ENCODE measurements at regions not wholly inside any gene's neighbourhood (a gene's known extent, or its start where the extent isn't known, plus 50 kb on each side); places are given as distances from the start of the nearest gene placed in this dataset.

GRCh38 chr4:147340111-147340510 lies 140.8 kb upstream of the EDNRA start (continued):
- TF ChIP-seq EP300 (IDR thresholded peaks at IDR 0.05; ENCODE audit: borderline replicate concordance in 1 of 2, low read depth in 2 of 2, low read length in 2 of 2) (no peak), BACH1 (IDR thresholded peaks at IDR 0.05; ENCODE audit: low read length) (no peak), TAF7 (optimal IDR thresholded peaks at IDR 0.05; ENCODE audit: borderline replicate concordance, low read depth, low read length) (no peak), KDM5A (IDR thresholded peaks at IDR 0.05; ENCODE audit: low read length) (no peak), EGR1 (IDR thresholded peaks at IDR 0.05; ENCODE audit: borderline replicate concordance, low read depth, low read length) (no peak), KDM1A (IDR thresholded peaks at IDR 0.05; ENCODE audit: borderline replicate concordance, low read length) (no peak)
